ENCODE measurements at regions not wholly inside any gene's neighbourhood (a gene's known extent, or its start where the extent isn't known, plus 50 kb on each side); places are given as distances from the start of the nearest gene placed in this dataset.

GRCh38 chr3:11717768-11718636 is 74.3 kb upstream of the VGLL4 start:
- ChIA-PET CTCF (interaction anchor here (1.0 to 1.2 kb wide), 2 partner anchors 14 to 86 kb away, joined by 4 to 5 read pairs; no protein-coding TSS in a partner anchor), POLR2A (ENCODE audit: unreplicated experiment) (no interaction called here)
- Histone ChIP-seq H4K8ac (ENCODE audit: low read depth in 2 of 2, low read length in 2 of 2) (peak overlapping the region in 1 of 2 experiments; percentile 63; a peak in 2 of 4 replicates), H2BK15ac (ENCODE audit: low read depth, low read length) (0 out of 3 replicates have a peak overlapping the region, but pooled peaks have one; percentile 72), H4K91ac (ENCODE audit: insufficient read depth, low read depth, low read length) (no peak overlapping the region; the same call in 1 of the 2 replicates), H2BK20ac (ENCODE audit: low read depth, low read length) (0 out of 2 replicates have a peak overlapping the region, but pooled peaks have one; percentile 27), H3K4me2 (ENCODE audit: low read depth, low read length) (peak overlapping the region; percentile 99), H3K18ac (ENCODE audit: low read depth, low read length) (peak overlapping the region; percentile 65; the same call in 1 of the 2 replicates), H4K20me1 (ENCODE audit: insufficient read depth, low read length) (peaks cover 8% of the 10 kb centered on the region; the same call in 1 of the 2 replicates), H3K4ac (ENCODE audit: low read depth, low read length) (peak overlapping the region; percentile 70), H3K27me3 (ENCODE audit: control insufficient read depth, insufficient read depth, low read length) (peaks cover 3% of the 10 kb centered on the region), H3K23ac (ENCODE audit: low read depth, low read length) (peak overlapping the region; percentile 79), H3K9me3 (ENCODE audit: control insufficient read depth, insufficient read depth, low read length) (no peaks in the 10 kb centered on the region), H2AK9ac (replicated peaks; ENCODE audit: low read depth, low read length, poor library complexity) (no peak overlapping the region), H2BK5ac (ENCODE audit: low read depth, low read length, poor library complexity, severe bottlenecking) (peak overlapping the region; percentile 75), H4K5ac (ENCODE audit: low read depth, low read length) (peak overlapping the region; percentile 69), H2AFZ (replicated peaks; ENCODE audit: low read length, poor library complexity) (peak overlapping the region; percentile 17), H3K14ac (replicated peaks; ENCODE audit: low read depth, low read length) (peak overlapping the region; percentile 81), H3K36me3 (ENCODE audit: control insufficient read depth, insufficient read depth, low read length) (no peaks in the 10 kb centered on the region), H3K9me1 (ENCODE audit: insufficient read depth, low read length) (0 out of 2 replicates have a peak, but pooled peaks cover 7% of the 10 kb centered on the region), H3K79me1 (ENCODE audit: low read depth in 1 of 2, low read length in 2 of 2) (peaks cover 9 to 35% of the 10 kb centered on the region in 2 experiments), H2BK120ac (ENCODE audit: low read depth, low read length) (peak overlapping the region; percentile 61; the same call in 1 of the 2 replicates), H2AK5ac (ENCODE audit: low read depth, low read length) (no peak overlapping the region), H3K9ac (ENCODE audit: low read depth, low read length) (peak overlapping the region; percentile 84), H3K4me3 (ENCODE audit: insufficient read depth, low read depth, low read length) (peak overlapping the region; percentile 76), H3K56ac (ENCODE audit: extremely low read depth, insufficient read depth, low read length) (peak overlapping the region; percentile 88; the same call in 1 of the 2 replicates), H3K27ac (ENCODE audit: insufficient read depth, low read length) (peak overlapping the region; percentile 49; the same call in 1 of the 2 replicates), H3K4me1 (ENCODE audit: control insufficient read depth, insufficient read depth, low read length) (no peaks in the 10 kb centered on the region; the same call in none of the 2 replicates)
- DNase-seq (peak; percentile 46), ATAC-seq (ENCODE audit: low read depth) (peak; percentile 45)
- WGBS, 2 experiments (ENCODE audit: extremely low coverage in 2 of 2, insufficient read length in 1 of 2) = no CpG with 5 or more reads among the region's 9 CpGs
- dilution Hi-C loops (cut with HindIII; ENCODE audit: low sequenced_read_pairs, unreplicated experiment) (no loop called here), intact Hi-C loops (cut with micrococcal nuclease) (loop anchor here (1.0 to 5.0 kb wide), 2 partner anchors 86 to 336 kb away; no protein-coding TSS in a partner anchor), in situ Hi-C loops (cut with MboI; ENCODE audit: low sequenced_read_pairs) (no loop called here)
- no TSS peak for BruUV-seq (replicated peaks)
- TF ChIP-seq SMC3 (IDR thresholded peaks at IDR 0.05; ENCODE audit: low read depth, low read length) (no peak), CEBPB (IDR thresholded peaks at IDR 0.05; ENCODE audit: low read depth, low read length) (no peak), BHLHE40 (IDR thresholded peaks at IDR 0.05; ENCODE audit: low read depth, low read length) (no peak), FOS (IDR thresholded peaks at IDR 0.05; ENCODE audit: low read depth, low read length) (no peak), MAFK (IDR thresholded peaks at IDR 0.05; ENCODE audit: low read depth, low read length) (no peak), MAZ (IDR thresholded peaks at IDR 0.05; ENCODE audit: borderline replicate concordance, low read depth, low read length) (no peak), MXI1 (IDR thresholded peaks at IDR 0.05; ENCODE audit: borderline replicate concordance, low read depth, low read length) (no peak), CTCF (conservative IDR thresholded peaks at IDR 0.05; ENCODE audit: low read depth, low read length) (no peak)

Measured in IMR-90 (cell line).